ENCODE measurements at regions not wholly inside any gene's neighbourhood (a gene's known extent, or its start where the extent isn't known, plus 50 kb on each side); places are given as distances from the start of the nearest gene placed in this dataset.

- TF ChIP-seq, protein P1, sequence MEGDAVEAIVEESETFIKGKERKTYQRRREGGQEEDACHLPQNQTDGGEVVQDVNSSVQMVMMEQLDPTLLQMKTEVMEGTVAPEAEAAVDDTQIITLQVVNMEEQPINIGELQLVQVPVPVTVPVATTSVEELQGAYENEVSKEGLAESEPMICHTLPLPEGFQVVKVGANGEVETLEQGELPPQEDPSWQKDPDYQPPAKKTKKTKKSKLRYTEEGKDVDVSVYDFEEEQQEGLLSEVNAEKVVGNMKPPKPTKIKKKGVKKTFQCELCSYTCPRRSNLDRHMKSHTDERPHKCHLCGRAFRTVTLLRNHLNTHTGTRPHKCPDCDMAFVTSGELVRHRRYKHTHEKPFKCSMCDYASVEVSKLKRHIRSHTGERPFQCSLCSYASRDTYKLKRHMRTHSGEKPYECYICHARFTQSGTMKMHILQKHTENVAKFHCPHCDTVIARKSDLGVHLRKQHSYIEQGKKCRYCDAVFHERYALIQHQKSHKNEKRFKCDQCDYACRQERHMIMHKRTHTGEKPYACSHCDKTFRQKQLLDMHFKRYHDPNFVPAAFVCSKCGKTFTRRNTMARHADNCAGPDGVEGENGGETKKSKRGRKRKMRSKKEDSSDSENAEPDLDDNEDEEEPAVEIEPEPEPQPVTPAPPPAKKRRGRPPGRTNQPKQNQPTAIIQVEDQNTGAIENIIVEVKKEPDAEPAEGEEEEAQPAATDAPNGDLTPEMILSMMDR (IDR thresholded peaks at IDR 0.05), result no peak
- TF ChIP-seq POLR2A (IDR thresholded peaks at IDR 0.05), result no peak
Observed at GRCh38 chr11:130571519-130571918, 123.1 kb downstream of the ADAMTS15 start.
